Testis (tissue), 2 donors: ENCODE measurements at regions not wholly inside any gene's neighbourhood (a gene's known extent, or its start where the extent isn't known, plus 50 kb on each side); places are given as distances from the start of the nearest gene placed in this dataset.

Source experiments
- CTCF ChIP-seq, 3 experiments: fragments of 450-650 bp in 2 of 3; fragments of 200-600 bp in 1 of 3; sonication (generic) in 1 of 3; IDR thresholded peaks; one replicate each; pipeline ENCODE4 v1.5.1; 2016 to 2019; ENCODE audit warnings: antibody characterized with exemption in 3 of 3, mild to moderate bottlenecking in 2 of 3, moderate library complexity in 1 of 3
- POLR2A ChIP-seq: fragments of 450-650 bp; IDR thresholded peaks from one replicate; pipeline ENCODE4 v1.6.1; 2017; ENCODE audit warnings: antibody characterized with exemption, mild to moderate bottlenecking, moderate library complexity

DNA sequence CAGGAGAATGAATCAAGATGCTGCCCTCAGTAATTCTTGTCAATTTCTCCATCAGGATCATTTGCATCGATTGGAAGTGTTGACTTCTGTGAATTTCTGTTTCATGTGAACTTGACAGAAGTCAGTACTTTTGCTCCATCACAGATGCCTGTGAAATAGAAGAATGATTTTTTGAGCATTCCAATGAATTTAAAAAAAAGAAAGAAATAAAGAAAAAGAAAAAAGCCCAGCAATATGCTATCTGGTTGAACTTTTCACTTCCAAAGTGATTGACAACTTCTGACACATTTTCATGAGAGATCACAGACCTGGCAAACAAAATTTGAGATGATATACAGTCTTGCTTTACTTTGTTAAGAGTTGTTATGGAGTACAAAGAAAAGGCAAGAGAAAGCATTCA lies 175.3 kb downstream of the RWDD3 start:
- TF ChIP-seq CTCF (IDR thresholded peaks at IDR 0.05) = no peak
- TF ChIP-seq POLR2A = no peak
